Mucosa of rectum (tissue), 2 donors: ENCODE measurements at regions not wholly inside any gene's neighbourhood (a gene's known extent, or its start where the extent isn't known, plus 50 kb on each side); places are given as distances from the start of the nearest gene placed in this dataset.

Source experiments
- H3K27ac ChIP-seq, 2 donors: one replicate each; pipeline ENCODE4 v1.7.0; 2013; ENCODE audit warnings: inconsistent platforms in 2 of 2, low read depth in 2 of 2, low read length in 2 of 2
- H3K27me3 ChIP-seq, 2 donors: one replicate each; pipeline ENCODE4 v1.7.0; 2013; ENCODE audit warnings: low read length in 2 of 2; ENCODE audit not compliant: control insufficient read depth in 2 of 2, insufficient read depth in 2 of 2
- H3K36me3 ChIP-seq, 2 donors: one replicate each; pipeline ENCODE4 v1.7.0; 2013; ENCODE audit warnings: low read length in 2 of 2; ENCODE audit not compliant: control insufficient read depth in 2 of 2, insufficient read depth in 2 of 2
- H3K4me1 ChIP-seq, 2 donors: one replicate each; pipeline ENCODE4 v1.7.0; 2013; ENCODE audit warnings: low read length in 2 of 2, mild to moderate bottlenecking in 1 of 2; ENCODE audit not compliant: control insufficient read depth in 2 of 2, insufficient read depth in 2 of 2
- H3K4me3 ChIP-seq, 2 donors: one replicate each; pipeline ENCODE4 v1.7.0; 2013; ENCODE audit warnings: low read length in 2 of 2
- H3K9ac ChIP-seq, 2 donors: one replicate each; pipeline ENCODE4 v1.7.0; 2013; ENCODE audit warnings: low read length in 2 of 2, low read depth in 1 of 2, mild to moderate bottlenecking in 1 of 2
- H3K9me3 ChIP-seq, 2 donors: one replicate each; pipeline ENCODE4 v1.7.0; 2013; ENCODE audit warnings: low read length in 2 of 2; ENCODE audit not compliant: control insufficient read depth in 2 of 2
- donor health status: healthy.
- donor health status: Normal muscosa, but diverticular disease.

- H3K4me1 ChIP-seq, result no peaks in the 10 kb centered on the region
Measured at GRCh38 chr1:165034136-165034809, 322.2 kb downstream of the LMX1A start.

GRCh38 chr1:165031001-165031400 lies 325.5 kb downstream of the LMX1A start:
- no peaks in the 10 kb centered on the region for H3K9me3 ChIP-seq
- H3K4me1 ChIP-seq, result no peaks in the 10 kb centered on the region
- no peaks in the 10 kb centered on the region for H3K36me3 ChIP-seq
- no peak overlapping the region for H3K4me3 ChIP-seq
- no peak overlapping the region for H3K27ac ChIP-seq
- H3K27me3 ChIP-seq, result no peaks in the 10 kb centered on the region
- no peak overlapping the region for H3K9ac ChIP-seq

More at GRCh38 chr1:165034136-165034809, 322.2 kb downstream of the LMX1A start:
- Histone ChIP-seq H3K4me3 (no peak overlapping the region), H3K27me3 (no peaks in the 10 kb centered on the region), H3K36me3 (no peaks in the 10 kb centered on the region), H3K27ac (no peak overlapping the region), H3K9me3 (no peaks in the 10 kb centered on the region), H3K9ac (no peak overlapping the region)

- no peaks in the 10 kb centered on the region for H3K4me1 ChIP-seq
- H3K9me3 ChIP-seq, result no peaks in the 10 kb centered on the region
- no peak overlapping the region for H3K27ac ChIP-seq
- H3K36me3 ChIP-seq, result no peaks in the 10 kb centered on the region
- no peaks in the 10 kb centered on the region for H3K27me3 ChIP-seq
- no peak overlapping the region for H3K4me3 ChIP-seq
- H3K9ac ChIP-seq, result no peak overlapping the region
Measured at GRCh38 chr1:165025805-165026204, 330.7 kb downstream of the LMX1A start.

GRCh38 chr1:165014753-165015152 lies 341.8 kb downstream of the LMX1A start:
- H3K4me3 ChIP-seq, result no peak overlapping the region
- H3K36me3 ChIP-seq, result no peaks in the 10 kb centered on the region
- no peaks in the 10 kb centered on the region for H3K4me1 ChIP-seq
- H3K9ac ChIP-seq, result no peak overlapping the region
- H3K9me3 ChIP-seq, result no peaks in the 10 kb centered on the region
- no peak overlapping the region for H3K27ac ChIP-seq
- H3K27me3 ChIP-seq, result no peaks in the 10 kb centered on the region

- no peak overlapping the region for H3K9ac ChIP-seq
- H3K4me1 ChIP-seq, result no peaks in the 10 kb centered on the region
- no peak overlapping the region for H3K4me3 ChIP-seq
Measured at GRCh38 chr1:165011991-165012531, 344.5 kb downstream of the LMX1A start.

GRCh38 chr1:165011186-165011585 lies 345.3 kb downstream of the LMX1A start:
- H3K27me3 ChIP-seq, result no peaks in the 10 kb centered on the region
- H3K4me3 ChIP-seq, result no peak overlapping the region
- H3K27ac ChIP-seq, result no peak overlapping the region
- H3K4me1 ChIP-seq, result no peaks in the 10 kb centered on the region
- no peaks in the 10 kb centered on the region for H3K9me3 ChIP-seq
- H3K36me3 ChIP-seq, result no peaks in the 10 kb centered on the region
- no peak overlapping the region for H3K9ac ChIP-seq

More at GRCh38 chr1:165011991-165012531, 344.5 kb downstream of the LMX1A start:
- H3K36me3 ChIP-seq, result no peaks in the 10 kb centered on the region
- H3K9me3 ChIP-seq, result no peaks in the 10 kb centered on the region
- no peaks in the 10 kb centered on the region for H3K27me3 ChIP-seq
- H3K27ac ChIP-seq, result no peak overlapping the region

GRCh38 chr1:165010418-165011070 lies 346.0 kb downstream of the LMX1A start:
- Histone ChIP-seq H3K27me3 (no peaks in the 10 kb centered on the region), H3K4me1 (no peaks in the 10 kb centered on the region), H3K27ac (no peak overlapping the region), H3K36me3 (no peaks in the 10 kb centered on the region), H3K9ac (no peak overlapping the region), H3K9me3 (no peaks in the 10 kb centered on the region), H3K4me3 (no peak overlapping the region)

GRCh38 chr1:165006831-165007230 lies 349.7 kb downstream of the LMX1A start:
- Histone ChIP-seq H3K27ac (no peak overlapping the region), H3K9ac (no peak overlapping the region), H3K4me1 (no peaks in the 10 kb centered on the region), H3K4me3 (no peak overlapping the region), H3K27me3 (no peaks in the 10 kb centered on the region), H3K36me3 (no peaks in the 10 kb centered on the region), H3K9me3 (no peaks in the 10 kb centered on the region)

GRCh38 chr1:164999146-164999545 lies 357.4 kb downstream of the LMX1A start:
- no peak overlapping the region for H3K4me3 ChIP-seq

GRCh38 chr1:164991763-164992314 lies 364.7 kb downstream of the LMX1A start:
- no peak overlapping the region for H3K27ac ChIP-seq
- H3K27me3 ChIP-seq, result no peaks in the 10 kb centered on the region
- H3K36me3 ChIP-seq, result no peaks in the 10 kb centered on the region
- no peaks in the 10 kb centered on the region for H3K4me1 ChIP-seq
- H3K9me3 ChIP-seq, result no peaks in the 10 kb centered on the region
- H3K9ac ChIP-seq, result no peak overlapping the region
- no peak overlapping the region for H3K4me3 ChIP-seq

More at GRCh38 chr1:164999146-164999545, 357.4 kb downstream of the LMX1A start:
- Histone ChIP-seq H3K9me3 (no peaks in the 10 kb centered on the region), H3K9ac (no peak overlapping the region), H3K27ac (no peak overlapping the region), H3K36me3 (no peaks in the 10 kb centered on the region), H3K4me1 (no peaks in the 10 kb centered on the region), H3K27me3 (no peaks in the 10 kb centered on the region)
